Left renal cortex interstitium (tissue), 4 donors: ENCODE measurements at regions not wholly inside any gene's neighbourhood (a gene's known extent, or its start where the extent isn't known, plus 50 kb on each side); places are given as distances from the start of the nearest gene placed in this dataset.
"Not testable (repeated sequence)": the region's sequence is repeated elsewhere in the genome, so short reads cannot be mapped to it uniquely, and the experiment has no call there.

Experiments used
- DNase-seq, 4 donors: peaks; one replicate each; pipeline ENCODE4 v3.0.0-alpha.2; 2013; ENCODE audit warnings: low read depth in 4 of 4, low spot score in 2 of 4, missing footprints in 1 of 4

GRCh38 chr3:157921811-157922210 is 184.4 kb downstream of the SHOX2 start:
- no peak for DNase-seq

DNA sequence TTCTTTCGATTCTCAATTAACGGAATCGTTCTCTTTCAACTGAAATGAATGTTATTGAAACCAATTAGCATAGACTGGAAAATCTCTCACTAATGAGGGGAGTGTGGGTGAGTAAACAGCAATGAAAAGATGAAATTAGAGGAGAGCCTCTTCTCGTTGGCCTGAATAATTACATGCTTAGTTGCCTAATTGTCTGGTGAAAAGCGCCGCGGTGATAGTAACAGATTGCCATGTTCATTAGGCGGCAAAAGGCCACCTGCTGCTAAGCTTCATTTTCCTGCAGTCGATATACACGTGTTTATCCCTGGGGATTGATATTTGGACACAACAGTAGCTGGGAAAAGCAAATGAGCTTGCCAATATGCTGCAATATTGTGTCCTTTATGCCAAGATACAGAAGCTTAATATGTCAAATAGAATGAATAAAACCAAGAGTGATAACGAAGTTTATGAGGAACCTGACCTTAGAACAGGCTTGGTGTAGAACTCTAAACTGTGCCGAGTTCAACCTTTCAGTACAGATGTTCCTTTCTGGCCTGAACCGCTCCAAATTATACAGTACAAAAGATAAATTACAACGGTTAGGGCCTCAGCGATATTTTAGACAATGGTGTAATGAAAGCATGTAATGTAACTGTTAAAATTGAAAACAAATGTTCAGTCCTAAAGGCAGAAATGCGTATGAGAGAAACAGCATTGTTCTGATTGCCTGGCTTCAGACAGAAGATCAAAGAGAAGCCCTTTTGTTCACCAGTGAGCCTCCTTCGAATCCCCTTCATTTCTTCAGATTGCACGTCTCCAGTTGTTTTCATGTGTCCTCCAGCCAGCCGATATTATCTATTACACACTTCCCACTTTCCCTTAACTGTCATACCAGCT is 185.2 kb downstream of the SHOX2 start:
- DNase-seq, result no peak

- DNase-seq, result no peak
Observed at GRCh38 chr3:157919319-157919887, 186.8 kb downstream of the SHOX2 start.

DNA sequence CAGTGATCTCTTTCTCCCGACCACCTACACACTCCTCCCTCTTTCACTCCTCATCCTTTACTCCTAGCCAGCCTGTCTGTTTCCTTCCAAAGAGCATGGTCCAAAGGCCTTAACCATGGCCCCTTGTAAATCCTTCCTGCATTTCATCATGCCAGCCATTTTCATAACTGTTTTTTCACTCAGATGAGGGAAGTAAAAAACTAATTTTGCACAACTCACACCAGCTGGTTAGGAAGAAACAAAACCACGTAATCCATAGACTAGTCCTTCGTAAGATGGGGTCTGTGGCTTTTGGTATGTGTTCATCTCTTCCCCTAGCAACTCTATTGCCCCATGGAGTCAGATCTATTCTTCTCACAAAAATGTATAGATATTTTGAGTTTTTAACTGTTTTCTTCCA is 187.8 kb downstream of the SHOX2 start:
- no peak for DNase-seq

DNA sequence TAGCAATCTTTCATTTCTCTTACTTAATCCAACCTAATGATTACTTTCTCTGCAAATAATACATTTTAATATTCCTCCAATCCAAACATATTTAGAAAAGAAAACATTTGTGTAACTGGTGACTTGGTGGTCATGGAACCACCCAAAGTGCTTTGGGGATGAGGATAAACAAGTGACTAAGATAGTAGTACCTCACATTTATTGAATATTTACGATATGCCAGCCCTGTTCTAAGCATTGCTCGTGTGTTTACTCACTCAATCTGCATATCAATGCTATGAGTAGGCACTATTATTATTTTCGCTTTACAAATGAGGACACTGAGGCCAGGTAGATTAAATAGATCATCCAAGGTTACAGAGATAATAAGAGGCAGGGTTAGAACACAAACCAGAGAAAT is 189.5 kb downstream of the SHOX2 start:
- no peak for DNase-seq

- no peak for DNase-seq
Observed at GRCh38 chr3:157914882-157915281, 191.3 kb downstream of the SHOX2 start.

- peak; percentile 9 to 47 (median 42) for DNase-seq
Observed at GRCh38 chr3:157913741-157914150, 192.5 kb downstream of the SHOX2 start.

DNA sequence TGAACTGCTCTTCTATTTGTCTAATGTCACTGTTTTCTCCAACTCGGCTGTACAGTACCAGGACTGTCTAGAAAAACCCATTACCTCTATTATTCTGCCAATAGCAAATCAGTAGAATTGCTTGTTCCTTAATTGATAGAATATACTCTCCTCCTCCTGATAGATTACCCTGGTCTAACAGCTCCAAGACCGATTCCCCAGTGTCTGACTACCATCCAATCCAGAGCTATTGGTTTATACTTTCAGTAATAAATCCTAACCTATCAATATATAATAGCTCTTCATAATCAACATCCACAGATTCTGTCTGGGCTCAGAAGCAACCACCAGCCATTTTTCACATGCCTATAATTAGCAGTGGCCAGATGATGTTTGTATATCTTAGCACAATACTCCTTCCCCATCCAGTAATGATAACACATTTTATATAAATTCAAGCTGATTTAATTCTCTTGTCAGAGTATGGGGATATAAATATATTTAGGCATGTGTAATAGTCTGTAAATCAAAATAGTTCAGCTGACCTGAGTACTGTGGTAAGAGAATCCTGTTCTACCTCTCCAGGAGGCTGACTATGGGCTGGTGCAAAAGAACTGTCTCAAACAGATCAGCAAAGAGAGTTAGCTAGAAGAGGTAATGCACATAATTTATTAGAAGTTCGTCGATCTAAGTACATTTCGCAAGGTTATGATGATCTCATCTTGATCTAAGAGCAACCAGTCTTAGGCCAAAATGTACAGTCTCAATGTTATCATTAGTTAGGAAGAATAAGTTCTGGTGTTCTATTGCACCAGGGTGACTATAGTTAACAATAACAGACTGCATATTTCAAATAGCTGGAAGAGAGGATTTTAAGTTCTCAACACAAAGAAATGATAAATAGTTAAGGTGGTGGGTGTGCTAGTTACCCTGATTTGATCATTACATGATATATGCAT is 193.4 kb downstream of the SHOX2 start:
- DNase-seq, result no peak

DNA sequence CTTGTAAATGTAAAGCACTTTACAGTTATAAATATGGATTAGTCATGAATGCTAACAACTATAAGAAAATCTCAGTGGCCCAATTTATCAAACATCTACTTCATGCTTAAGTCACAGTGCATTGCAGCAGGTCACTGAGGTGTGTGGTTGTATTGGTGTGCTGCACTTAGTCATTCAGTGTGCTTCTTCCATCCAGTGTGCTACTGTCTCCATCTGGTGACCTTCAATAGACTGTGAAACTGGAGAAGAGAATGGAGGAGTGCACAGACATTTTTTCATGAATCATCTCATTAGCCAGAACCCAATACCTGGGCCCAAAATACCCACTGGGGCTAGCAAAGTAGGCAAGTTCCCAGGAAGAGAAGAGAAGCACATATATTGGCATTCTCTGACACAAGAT is 199.6 kb downstream of the SHOX2 start:
- no peak for DNase-seq

DNA sequence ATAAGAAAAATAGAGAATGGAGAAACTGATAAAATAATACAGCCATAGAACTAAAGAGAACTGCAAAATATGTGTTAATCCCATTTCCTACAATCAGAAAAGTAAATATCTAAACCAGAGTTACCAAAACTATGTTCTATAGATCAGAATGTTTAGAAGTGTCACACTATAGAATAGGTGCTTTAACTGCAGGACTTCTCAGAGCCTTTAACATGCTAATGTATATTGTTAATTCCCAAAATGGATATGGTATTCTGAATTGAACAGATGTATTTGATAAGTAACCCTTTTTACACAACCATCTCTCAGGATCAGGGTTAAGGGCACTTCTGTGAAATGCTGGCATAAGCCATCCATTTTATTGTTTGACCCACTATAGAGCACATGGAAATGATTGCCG is 200.3 kb downstream of the SHOX2 start:
- DNase-seq, result no peak

- not testable (repeated sequence) for DNase-seq
Observed at GRCh38 chr3:157902680-157903079, 203.5 kb downstream of the SHOX2 start.

DNA sequence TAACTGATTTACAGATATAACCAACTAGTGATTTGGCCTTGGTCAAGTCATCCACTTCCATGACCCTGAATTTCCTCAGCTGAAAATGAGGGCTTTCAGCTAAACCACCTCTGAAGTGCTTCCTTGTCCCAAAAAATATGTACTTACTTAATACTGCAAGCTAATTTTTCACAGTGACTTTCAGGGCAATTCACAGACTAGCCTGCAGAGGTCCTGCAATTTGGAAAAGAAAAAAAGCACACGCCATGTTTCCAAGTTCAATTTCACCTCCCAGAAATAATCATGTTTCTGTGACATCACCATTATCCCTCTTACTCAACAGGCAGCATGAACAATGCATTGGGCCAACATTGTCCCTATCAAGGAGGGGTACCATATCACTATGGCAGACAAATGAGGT is 218.2 kb downstream of the SHOX2 start:
- DNase-seq, result no peak

DNA sequence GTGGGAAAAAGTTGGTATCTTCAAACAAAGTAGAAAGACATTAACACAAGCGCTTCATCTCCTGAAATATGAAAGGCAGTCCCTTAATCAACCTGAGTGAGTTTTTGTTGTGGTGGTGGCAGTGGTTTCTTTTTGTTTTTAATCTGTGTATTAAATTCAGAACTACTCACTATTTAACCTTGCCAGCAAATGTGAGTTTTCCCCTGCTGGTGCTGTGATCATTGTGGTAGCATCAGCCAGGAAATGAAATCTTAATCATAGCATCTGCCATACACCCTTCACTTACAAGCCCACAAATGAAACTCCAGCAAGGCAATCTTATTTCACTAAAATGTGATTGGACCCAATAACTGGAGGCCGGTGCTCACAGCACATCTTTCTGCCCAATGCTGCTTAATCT is 229.7 kb downstream of the SHOX2 start:
- no peak for DNase-seq

GRCh38 chr3:157872902-157873301 is 233.3 kb downstream of the SHOX2 start:
- DNase-seq, result no peak

DNA sequence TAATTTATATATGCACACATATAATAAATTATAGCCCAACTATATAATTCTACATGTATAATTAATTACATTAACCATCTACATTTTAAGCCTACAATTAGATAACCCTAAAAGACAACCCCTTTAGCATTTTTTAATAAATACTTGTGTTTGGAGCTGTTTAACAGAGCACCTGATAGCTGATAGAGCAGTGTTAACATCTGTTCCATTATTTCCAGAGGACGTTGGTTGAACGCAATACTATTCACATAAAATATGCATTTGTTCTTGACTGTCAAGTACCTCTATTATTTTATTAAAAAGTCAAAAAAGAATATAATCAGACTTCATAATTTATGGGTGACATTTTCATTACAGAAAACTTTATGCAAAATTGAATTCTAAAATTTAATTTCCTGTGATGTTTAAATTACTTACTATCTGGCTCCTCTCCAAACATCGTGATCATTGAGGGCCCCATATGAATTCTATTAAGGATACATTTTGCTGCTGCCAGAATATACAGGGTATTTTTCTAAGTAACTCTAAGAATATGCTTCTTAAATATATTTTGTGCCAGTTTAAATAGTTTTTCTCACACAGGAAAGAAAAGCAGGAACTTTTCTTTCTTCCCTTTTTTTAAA is 234.3 kb downstream of the SHOX2 start:
- no peak for DNase-seq

- DNase-seq, result no peak
Observed at GRCh38 chr3:157871248-157871647, 235.0 kb downstream of the SHOX2 start.

DNA sequence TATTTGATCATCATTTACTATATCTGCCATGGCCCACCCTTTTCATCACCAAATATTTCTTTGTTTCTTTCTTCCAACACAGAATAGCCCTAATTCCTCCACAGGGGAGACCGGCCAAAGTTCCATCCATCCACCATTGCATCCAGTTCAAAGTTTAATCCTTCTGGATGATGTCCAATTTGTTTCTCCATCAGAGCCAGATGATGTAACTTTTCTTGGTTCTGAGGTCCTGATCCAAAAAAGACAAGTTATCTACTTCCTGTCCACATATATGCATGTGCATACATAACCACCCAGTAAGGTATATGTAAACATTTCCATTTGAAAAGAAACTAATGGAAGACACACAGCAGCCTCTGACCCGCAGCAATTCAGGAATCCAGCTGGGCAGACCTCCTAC is 237.3 kb downstream of the SHOX2 start:
- no peak for DNase-seq

DNA sequence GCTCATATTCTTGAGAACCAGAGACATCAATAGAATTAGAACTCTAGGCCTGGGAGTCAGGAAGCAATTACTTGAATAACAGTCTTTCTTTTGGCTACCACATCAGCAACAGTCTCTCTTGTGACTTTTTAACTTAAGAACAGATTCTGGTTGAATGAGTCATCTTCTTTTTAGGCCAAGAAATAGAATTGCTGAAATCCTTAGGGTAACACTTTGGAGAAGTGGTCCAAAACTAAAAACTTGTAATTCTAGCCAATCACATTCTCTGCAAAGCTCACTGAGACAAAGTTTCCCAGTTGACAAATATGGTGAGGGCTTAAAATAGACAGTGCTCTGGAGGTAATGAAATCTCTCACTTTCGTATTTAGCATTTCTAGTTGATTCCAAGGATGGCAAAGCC is 238.0 kb downstream of the SHOX2 start:
- DNase-seq, result no peak

DNA sequence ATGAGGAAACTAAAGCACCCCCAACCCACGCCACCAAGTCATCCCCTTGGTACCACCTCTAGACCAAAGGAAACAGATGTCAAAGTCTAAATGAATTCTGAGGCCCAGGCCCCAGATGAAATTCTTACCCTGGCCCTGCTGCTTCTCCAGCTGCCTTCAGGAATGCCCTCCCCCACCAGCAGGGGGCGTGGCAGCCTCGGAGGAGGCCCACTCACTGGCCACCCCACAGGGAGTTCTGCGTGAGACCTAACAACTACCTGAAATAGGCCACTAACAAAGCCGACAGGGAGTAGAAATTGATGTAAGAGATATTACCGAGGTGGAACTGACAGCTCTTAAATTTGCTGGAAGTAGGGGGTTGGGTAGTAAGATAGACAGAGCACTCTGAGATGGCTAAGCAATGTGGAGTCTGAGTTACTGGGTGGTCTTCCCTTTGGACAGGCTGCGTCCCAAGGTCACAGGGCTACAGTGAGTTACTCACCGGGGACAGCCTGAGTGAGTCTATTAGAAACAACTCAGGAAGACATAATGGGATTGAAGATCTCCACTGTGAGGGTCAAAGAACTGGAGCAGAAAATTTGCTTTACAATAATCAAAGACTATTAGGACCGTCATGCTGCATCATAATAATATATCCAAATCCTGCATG is 240.7 kb downstream of the SHOX2 start:
- DNase-seq, result no peak

- no peak for DNase-seq
Observed at GRCh38 chr3:157861076-157861765, 245.0 kb downstream of the SHOX2 start.
